Neuronal stem cell (in vitro differentiated cells): ENCODE measurements at regions not wholly inside any gene's neighbourhood (a gene's known extent, or its start where the extent isn't known, plus 50 kb on each side); places are given as distances from the start of the nearest gene placed in this dataset.

Experiments used
- DNase-seq: peaks from one replicate; pipeline ENCODE4 v3.0.0-alpha.2; 2013; ENCODE audit warnings: low spot score
- H2AFZ ChIP-seq: one replicate; pipeline ENCODE4 v1.6.1; 2013; ENCODE audit warnings: mild to moderate bottlenecking, low read length, inconsistent platforms
- H2AK5ac ChIP-seq: 2 replicates; pipeline ENCODE4 v1.6.1; 2013; ENCODE audit warnings: low read depth, mild to moderate bottlenecking, inconsistent platforms, low read length, moderate library complexity, mixed read lengths
- H2BK120ac ChIP-seq: 2 replicates; pipeline ENCODE4 v1.6.1; 2013; ENCODE audit warnings: low read depth, mild to moderate bottlenecking, inconsistent platforms, low read length, moderate library complexity, mixed read lengths
- H2BK12ac ChIP-seq: one replicate; pipeline ENCODE4 v1.6.1; 2013; ENCODE audit warnings: low read length, inconsistent platforms
- H2BK15ac ChIP-seq: 2 replicates; pipeline ENCODE4 v1.6.1; 2013; ENCODE audit warnings: mild to moderate bottlenecking, low read length, inconsistent platforms, mixed read lengths
- H2BK5ac ChIP-seq: one replicate; pipeline ENCODE4 v1.6.1; 2013; ENCODE audit warnings: inconsistent platforms, mild to moderate bottlenecking, low read length, moderate library complexity
- H3K14ac ChIP-seq: one replicate; pipeline ENCODE4 v1.6.1; 2013; ENCODE audit warnings: low read length, inconsistent platforms
- H3K18ac ChIP-seq: 2 replicates; pipeline ENCODE4 v1.6.1; 2013; ENCODE audit warnings: low read length, inconsistent platforms
- H3K23ac ChIP-seq: 2 replicates; pipeline ENCODE4 v1.6.1; 2013; ENCODE audit warnings: low read depth, mild to moderate bottlenecking, mixed read lengths, low read length, inconsistent platforms; ENCODE audit not compliant: poor library complexity
- H3K27ac ChIP-seq: replicated peaks from 3 replicates; pipeline ENCODE4 v1.5.1; 2013; ENCODE audit warnings: low read length, inconsistent platforms
- H3K27me3 ChIP-seq, 3 experiments: 2 replicates each; pipeline ENCODE4 v1.6.1; 2013; ENCODE audit warnings: low read length in 3 of 3, mild to moderate bottlenecking in 2 of 3, inconsistent platforms in 1 of 3, low read depth in 1 of 3, mixed read lengths in 1 of 3, moderate library complexity in 1 of 3; ENCODE audit not compliant: control insufficient read depth in 3 of 3, insufficient read depth in 3 of 3
- H3K36me3 ChIP-seq, 2 donors: replicated peaks in 1 of 2; 2 replicates each; pipeline ENCODE4 v1.6.1; 2013; ENCODE audit warnings: low read length in 2 of 2; ENCODE audit not compliant: control insufficient read depth in 2 of 2, insufficient read depth in 2 of 2
- H3K4ac ChIP-seq: 2 replicates; pipeline ENCODE4 v1.6.1; 2013; ENCODE audit warnings: inconsistent platforms, mild to moderate bottlenecking, low read length, moderate library complexity
- H3K4me1 ChIP-seq, 2 donors: 1 replicate in 1 of 2; 2 replicates in 1 of 2; pipeline ENCODE4 v1.6.1; 2013; ENCODE audit warnings: low read length in 2 of 2, low read depth in 1 of 2; ENCODE audit not compliant: control insufficient read depth in 2 of 2, insufficient read depth in 1 of 2
- H3K4me2 ChIP-seq: one replicate; pipeline ENCODE4 v1.6.1; 2013; ENCODE audit warnings: mild to moderate bottlenecking, low read length, inconsistent platforms; ENCODE audit not compliant: insufficient read depth, poor library complexity, severe bottlenecking
- H3K4me3 ChIP-seq, 2 donors: 2 replicates each; pipeline ENCODE4 v1.5.1; 2013; ENCODE audit warnings: low read length in 2 of 2, mild to moderate bottlenecking in 2 of 2, inconsistent platforms in 1 of 2, moderate library complexity in 1 of 2
- H3K79me1 ChIP-seq: one replicate; pipeline ENCODE4 v1.6.1; 2013; ENCODE audit warnings: low read depth, mild to moderate bottlenecking, inconsistent platforms, low read length, moderate library complexity
- H3K9ac ChIP-seq: one replicate; pipeline ENCODE4 v1.6.1; 2013; ENCODE audit warnings: mild to moderate bottlenecking, low read depth, low read length, inconsistent platforms; ENCODE audit not compliant: poor library complexity
- H3K9me3 ChIP-seq, 2 donors: replicated peaks in 1 of 2; 2 replicates each; pipeline versions ENCODE3 to v1.6.1; 2013; ENCODE audit warnings: low read length in 2 of 2, mild to moderate bottlenecking in 2 of 2, inconsistent platforms in 1 of 2, low read depth in 1 of 2, mixed read lengths in 1 of 2, moderate library complexity in 1 of 2; ENCODE audit not compliant: control insufficient read depth in 2 of 2, insufficient read depth in 1 of 2
- H4K8ac ChIP-seq: one replicate; pipeline ENCODE4 v1.6.1; 2013; ENCODE audit warnings: low read depth, mild to moderate bottlenecking, inconsistent platforms, low read length, moderate library complexity
- H4K91ac ChIP-seq: one replicate; pipeline ENCODE4 v1.6.1; 2013; ENCODE audit warnings: low read length, low read depth, mild to moderate bottlenecking, inconsistent platforms; ENCODE audit not compliant: poor library complexity
- WGBS, 2 donors: extraction: QIAGEN DNeasy Blood & Tissue Kit; methylation state at CpG; one replicate each; pipeline ENCODE4 v1.1.7; 2013; ENCODE audit warnings: missing lambda C conversion rate in 2 of 2, mixed read lengths in 1 of 2; ENCODE audit not compliant: insufficient read length in 2 of 2, insufficient replicate concordance in 1 of 2; ENCODE audit errors: extremely low coverage in 2 of 2; 5-methylcytosine and 5-hydroxymethylcytosine counted together

GRCh38 chr12:45612044-45612794 lies 117.3 kb upstream of the ARID2 start:
- H2BK12ac ChIP-seq = no peak overlapping the region
- no peak overlapping the region for H2BK15ac ChIP-seq
- no peak overlapping the region for H3K4ac ChIP-seq
- H4K91ac ChIP-seq = no peak overlapping the region
- no peak overlapping the region for H2AFZ ChIP-seq
- H3K14ac ChIP-seq = no peak overlapping the region
- H3K23ac ChIP-seq = no peak overlapping the region
- H2BK5ac ChIP-seq = no peak overlapping the region
- H3K9ac ChIP-seq = no peak overlapping the region
- no peaks in the 10 kb centered on the region for H3K27me3 ChIP-seq
- H2AK5ac ChIP-seq = no peak overlapping the region
- H3K4me3 ChIP-seq = no peak overlapping the region
- H3K36me3 ChIP-seq = no peaks in the 10 kb centered on the region
- no peak overlapping the region for H3K27ac ChIP-seq
- H3K4me1 ChIP-seq = no peaks in the 10 kb centered on the region
- no peak overlapping the region for H3K4me2 ChIP-seq
- H3K18ac ChIP-seq = no peak overlapping the region
- H2BK120ac ChIP-seq = no peak overlapping the region
- no peak for DNase-seq
- no peaks in the 10 kb centered on the region for H3K9me3 ChIP-seq
- WGBS, 2 donors = no CpG with 5 or more reads among the region's 7 CpGs
- H4K8ac ChIP-seq = no peak overlapping the region
- H3K79me1 ChIP-seq = no peaks in the 10 kb centered on the region

- Histone ChIP-seq H3K27me3 (no peaks in the 10 kb centered on the region), H3K36me3 (no peaks in the 10 kb centered on the region), H3K9me3 (no peaks in the 10 kb centered on the region), H4K91ac (no peak overlapping the region), H3K4me3 (no peak overlapping the region), H3K4me1 (no peaks in the 10 kb centered on the region), H4K8ac (no peak overlapping the region), H3K4ac (no peak overlapping the region), H3K14ac (no peak overlapping the region), H2BK15ac (no peak overlapping the region), H3K4me2 (no peak overlapping the region), H2BK5ac (no peak overlapping the region), H2BK120ac (no peak overlapping the region), H3K9ac (no peak overlapping the region), H3K27ac (no peak overlapping the region), H3K18ac (no peak overlapping the region), H3K23ac (no peak overlapping the region), H2AFZ (no peak overlapping the region), H2BK12ac (no peak overlapping the region), H2AK5ac (no peak overlapping the region), H3K79me1 (no peaks in the 10 kb centered on the region)
- no CpG with 5 or more reads among the region's 3 CpGs for WGBS, 2 donors
- no peak for DNase-seq
Measured at GRCh38 chr12:45613296-45613695, 116.2 kb upstream of the ARID2 start.

GRCh38 chr12:45613855-45614254 lies 115.7 kb upstream of the ARID2 start:
- Histone ChIP-seq H4K91ac (no peak overlapping the region), H2BK5ac (no peak overlapping the region), H2AFZ (no peak overlapping the region), H2BK15ac (no peak overlapping the region), H2AK5ac (no peak overlapping the region), H2BK120ac (no peak overlapping the region), H2BK12ac (no peak overlapping the region), H3K4ac (no peak overlapping the region), H3K14ac (no peak overlapping the region), H3K4me2 (no peak overlapping the region), H3K79me1 (no peaks in the 10 kb centered on the region), H3K18ac (no peak overlapping the region), H3K27me3 (no peaks in the 10 kb centered on the region), H3K9ac (no peak overlapping the region), H3K23ac (no peak overlapping the region), H3K4me1 (no peaks in the 10 kb centered on the region), H3K36me3 (no peaks in the 10 kb centered on the region), H3K4me3 (no peak overlapping the region), H4K8ac (no peak overlapping the region), H3K9me3 (no peaks in the 10 kb centered on the region), H3K27ac (no peak overlapping the region)
- WGBS, 2 donors = 100% methylated on average over 1 of the region's 2 CpGs
- DNase-seq = no peak

- Histone ChIP-seq H3K9me3 (no peaks in the 10 kb centered on the region), H3K27me3 (no peaks in the 10 kb centered on the region), H4K91ac (no peak overlapping the region), H3K14ac (no peak overlapping the region), H3K4me1 (no peaks in the 10 kb centered on the region), H3K18ac (no peak overlapping the region), H3K36me3 (no peaks in the 10 kb centered on the region), H3K23ac (no peak overlapping the region), H3K79me1 (no peaks in the 10 kb centered on the region), H2AK5ac (no peak overlapping the region), H3K4me2 (no peak overlapping the region), H4K8ac (no peak overlapping the region), H2AFZ (no peak overlapping the region), H2BK120ac (no peak overlapping the region), H3K9ac (no peak overlapping the region), H2BK15ac (no peak overlapping the region), H3K4ac (no peak overlapping the region), H2BK12ac (no peak overlapping the region), H2BK5ac (no peak overlapping the region), H3K4me3 (no peak overlapping the region), H3K27ac (no peak overlapping the region)
- DNase-seq = no peak
- no CpG with 5 or more reads among the region's 1 CpG for WGBS, 2 donors
Measured at GRCh38 chr12:45615268-45615667, 114.2 kb upstream of the ARID2 start.
